D341Med (cell line): ENCODE measurements at regions not wholly inside any gene's neighbourhood (a gene's known extent, or its start where the extent isn't known, plus 50 kb on each side); places are given as distances from the start of the nearest gene placed in this dataset.

ENCODE experiments used
- DNase-seq: peaks from one replicate; pipeline ENCODE4 v3.0.0; 2012; ENCODE audit warnings: low spot score

- DNase-seq, result no peak
These were observed 213.1 kb upstream of the B3GAT1 start for GRCh38 chr11:134625151-134625550.

- DNase-seq, result no peak
These were observed 212.3 kb upstream of the B3GAT1 start for GRCh38 chr11:134624166-134624920.

- DNase-seq, result no peak
These were observed 211.7 kb upstream of the B3GAT1 start for GRCh38 chr11:134623711-134624110.

GRCh38 chr11:134622458-134622857, 210.4 kb upstream of the B3GAT1 start:
- DNase-seq, result no peak

GRCh38 chr11:134617360-134617759, 205.3 kb upstream of the B3GAT1 start:
- no peak for DNase-seq

GRCh38 chr11:134616038-134616437, 204.0 kb upstream of the B3GAT1 start:
- no peak for DNase-seq

GRCh38 chr11:134615041-134615615, 203.1 kb upstream of the B3GAT1 start:
- DNase-seq, result no peak

- no peak for DNase-seq
These were observed 202.1 kb upstream of the B3GAT1 start for GRCh38 chr11:134614141-134614540.

- DNase-seq, result no peak
These were observed 201.6 kb upstream of the B3GAT1 start for GRCh38 chr11:134613646-134614045.

- DNase-seq, result no peak
These were observed 200.3 kb upstream of the B3GAT1 start for GRCh38 chr11:134612140-134613030.

GRCh38 chr11:134611537-134611936, 199.5 kb upstream of the B3GAT1 start:
- no peak for DNase-seq

GRCh38 chr11:134610116-134610910, 198.3 kb upstream of the B3GAT1 start:
- DNase-seq, result no peak

GRCh38 chr11:134609361-134610115, 197.5 kb upstream of the B3GAT1 start:
- DNase-seq, result no peak

- DNase-seq, result no peak
These were observed 196.1 kb upstream of the B3GAT1 start for GRCh38 chr11:134607963-134608750.

- DNase-seq, result no peak
These were observed 194.2 kb upstream of the B3GAT1 start for GRCh38 chr11:134606251-134606650.

GRCh38 chr11:134604886-134605285, 192.8 kb upstream of the B3GAT1 start:
- no peak for DNase-seq

- DNase-seq, result no peak
These were observed 187.3 kb upstream of the B3GAT1 start for GRCh38 chr11:134599299-134599771.

GRCh38 chr11:134598368-134598767, 186.3 kb upstream of the B3GAT1 start:
- no peak for DNase-seq

GRCh38 chr11:134597452-134597851, 185.4 kb upstream of the B3GAT1 start:
- DNase-seq, result no peak

- no peak for DNase-seq
These were observed 184.4 kb upstream of the B3GAT1 start for GRCh38 chr11:134596404-134596803.
